HUDEP-2 (cell line): ENCODE measurements at regions not wholly inside any gene's neighbourhood (a gene's known extent, or its start where the extent isn't known, plus 50 kb on each side); places are given as distances from the start of the nearest gene placed in this dataset.

Experiments used
- DNase-seq, 76 experiments: peaks; one replicate each; lab custom pipeline; 2025; ENCODE audit not compliant: unreplicated experiment in 76 of 76; lab: John Stamatoyannopoulos, UW

DNA sequence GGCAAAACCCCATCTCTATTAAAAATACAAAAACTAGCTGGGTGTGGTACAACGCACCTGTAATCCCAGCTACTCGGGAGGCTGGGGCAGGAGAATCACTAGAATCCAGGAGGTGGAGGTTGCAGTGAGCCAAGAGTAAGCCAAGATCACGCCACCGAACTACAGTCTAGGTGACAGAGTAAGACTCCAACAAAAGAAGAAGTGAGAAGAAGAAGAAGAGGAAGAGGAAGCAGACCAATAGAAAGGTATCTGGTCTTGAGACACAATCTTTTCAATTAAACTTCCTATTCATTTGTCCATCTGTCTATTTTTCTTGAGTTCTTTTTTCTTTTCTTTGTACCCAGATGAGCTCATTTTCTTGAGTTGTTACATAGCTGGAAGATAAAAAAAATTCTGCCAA, 55.7 kb upstream of the ACADM start:
- DNase-seq, result no peak

DNA sequence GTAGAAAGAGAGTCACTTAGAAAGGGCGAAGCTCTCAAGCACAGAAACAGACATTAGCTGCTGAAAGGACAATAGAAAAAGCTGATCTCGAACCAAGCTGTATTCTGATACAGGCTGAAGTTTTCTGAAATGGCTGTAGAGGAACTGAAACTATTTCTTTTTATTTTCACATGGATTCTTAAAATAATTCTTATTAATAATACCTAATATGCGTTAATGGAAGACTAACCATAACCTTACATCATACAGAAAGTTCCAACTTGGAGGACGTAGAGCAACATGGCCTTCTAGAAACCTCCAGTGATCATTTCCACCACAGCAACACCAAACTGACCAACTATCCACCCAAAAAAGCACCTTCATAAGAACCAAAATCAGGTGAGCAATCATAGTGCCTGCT, 52.8 kb upstream of the ACADM start:
- DNase-seq, result no peak

DNA sequence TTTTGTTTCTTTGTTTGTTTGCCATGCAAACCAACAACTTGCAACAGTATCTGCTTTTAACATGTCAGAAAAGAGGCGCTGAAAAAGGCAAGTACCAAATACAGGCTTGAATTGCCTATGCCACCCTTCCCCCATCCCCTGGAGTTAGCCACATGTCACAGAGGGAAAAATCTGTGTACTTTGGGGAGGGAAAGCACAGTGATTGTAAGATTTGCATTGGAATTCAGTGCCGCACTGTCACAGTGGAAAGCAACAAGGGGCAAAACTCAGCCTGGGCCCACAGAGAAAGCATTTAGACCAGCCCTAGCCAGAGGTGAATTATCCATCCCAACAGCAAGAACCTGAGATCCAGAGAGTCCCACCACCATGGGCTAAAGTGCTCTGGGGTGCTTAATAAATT, 52.4 kb upstream of the ACADM start:
- DNase-seq, result no peak

DNA sequence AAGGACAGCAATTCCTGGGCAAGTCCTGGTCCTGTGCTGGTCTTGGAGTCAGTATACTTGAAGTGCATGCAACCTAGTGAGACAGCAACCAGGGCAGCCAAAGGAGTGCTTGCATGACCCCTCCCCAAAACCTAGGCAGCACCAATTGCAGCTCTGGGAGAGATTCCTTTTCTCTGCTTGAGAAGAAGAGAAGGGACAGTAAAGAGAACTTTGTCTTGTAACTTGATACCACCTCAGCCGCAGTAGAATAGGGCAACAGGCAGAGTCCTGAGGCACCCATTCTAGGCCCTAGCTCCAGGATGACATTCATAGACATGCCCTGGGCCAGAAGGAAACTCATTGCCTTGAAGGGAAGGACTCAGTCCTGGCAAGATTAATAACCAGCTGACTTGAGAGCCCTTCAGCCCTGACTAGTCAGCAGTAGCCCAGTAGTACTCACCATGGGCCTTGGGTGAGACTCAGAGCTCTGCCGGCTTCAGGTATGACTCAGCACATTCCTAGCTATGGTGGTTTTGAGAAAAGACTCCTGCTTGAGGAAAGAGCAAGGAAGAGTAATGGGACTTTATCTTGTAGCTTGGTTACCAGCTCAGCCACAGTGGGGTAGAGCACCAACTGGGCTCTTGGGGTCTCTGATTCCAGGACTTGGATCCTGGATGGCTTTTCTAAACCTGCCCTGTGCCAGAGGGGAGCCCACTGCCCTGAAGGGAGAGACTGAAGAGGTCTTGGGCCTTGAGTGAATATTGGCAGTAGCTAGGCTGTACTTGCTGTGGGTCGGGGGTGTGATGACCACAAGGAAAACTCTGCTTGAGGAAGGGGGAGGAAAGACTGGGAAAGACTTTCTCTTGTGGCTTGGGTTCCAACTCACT, 51.7 kb upstream of the ACADM start:
- DNase-seq, result peak in 20 of 76 experiments; percentile 3 to 44 (median 15)

DNA sequence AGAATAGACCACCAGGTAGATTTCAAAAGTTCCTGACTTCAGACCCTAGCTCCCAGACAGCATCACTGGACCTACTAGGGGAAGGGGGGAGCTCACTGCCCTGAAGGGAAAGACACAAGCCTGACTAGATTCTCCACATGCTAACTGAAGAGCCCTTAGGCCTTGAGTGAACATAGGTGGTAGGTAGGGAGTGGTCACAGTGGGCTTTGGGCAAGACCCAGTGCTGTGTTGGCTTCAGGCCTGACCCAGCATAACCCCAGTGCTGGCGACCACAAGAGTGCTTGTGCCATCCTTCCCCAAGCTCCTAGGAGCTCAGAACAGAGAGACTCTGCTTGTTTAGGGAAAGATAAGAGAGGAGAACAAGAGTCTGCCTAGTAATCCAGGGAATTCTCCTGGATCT, 51.1 kb upstream of the ACADM start:
- no peak for DNase-seq

DNA sequence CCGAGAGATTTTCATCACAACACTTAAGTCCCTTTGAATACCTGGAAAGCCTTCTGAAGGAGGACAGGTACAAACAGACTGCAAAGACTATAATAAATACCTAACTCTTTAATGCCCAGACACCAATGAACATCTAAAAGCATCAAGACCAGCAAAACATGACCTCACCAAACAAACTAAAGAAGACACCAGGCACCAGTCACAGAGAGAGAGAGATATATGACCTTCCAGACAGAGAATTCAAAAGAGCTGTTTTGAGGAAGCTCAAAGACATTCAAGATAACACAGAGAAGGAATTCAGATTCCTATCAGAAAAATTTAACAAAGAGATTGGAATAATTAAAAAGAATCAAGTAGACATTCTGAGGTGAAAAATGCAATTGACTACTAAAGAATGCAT, 50.6 kb upstream of the ACADM start:
- DNase-seq, result no peak
